ENCODE measurements at regions not wholly inside any gene's neighbourhood (a gene's known extent, or its start where the extent isn't known, plus 50 kb on each side); places are given as distances from the start of the nearest gene placed in this dataset.
"Not testable (repeated sequence)": the region's sequence is repeated elsewhere in the genome, so short reads cannot be mapped to it uniquely, and the experiment has no call there.

GRCh38 chr1:166485620-166486019, 318.8 kb upstream of the FAM78B start:
- Histone ChIP-seq H3K27ac (ENCODE audit: low read depth, low read length) (no peak overlapping the region), H3K4me3 (ENCODE audit: low read depth, low read length) (no peak overlapping the region), H3K27me3 (ENCODE audit: control insufficient read depth, insufficient read depth, low read length) (no peaks in the 10 kb centered on the region), H3K9me3 (ENCODE audit: control insufficient read depth, insufficient read depth, low read length) (0 out of 2 replicates have a peak, but pooled peaks cover 3% of the 10 kb centered on the region)
- TF ChIP-seq, protein P1, sequence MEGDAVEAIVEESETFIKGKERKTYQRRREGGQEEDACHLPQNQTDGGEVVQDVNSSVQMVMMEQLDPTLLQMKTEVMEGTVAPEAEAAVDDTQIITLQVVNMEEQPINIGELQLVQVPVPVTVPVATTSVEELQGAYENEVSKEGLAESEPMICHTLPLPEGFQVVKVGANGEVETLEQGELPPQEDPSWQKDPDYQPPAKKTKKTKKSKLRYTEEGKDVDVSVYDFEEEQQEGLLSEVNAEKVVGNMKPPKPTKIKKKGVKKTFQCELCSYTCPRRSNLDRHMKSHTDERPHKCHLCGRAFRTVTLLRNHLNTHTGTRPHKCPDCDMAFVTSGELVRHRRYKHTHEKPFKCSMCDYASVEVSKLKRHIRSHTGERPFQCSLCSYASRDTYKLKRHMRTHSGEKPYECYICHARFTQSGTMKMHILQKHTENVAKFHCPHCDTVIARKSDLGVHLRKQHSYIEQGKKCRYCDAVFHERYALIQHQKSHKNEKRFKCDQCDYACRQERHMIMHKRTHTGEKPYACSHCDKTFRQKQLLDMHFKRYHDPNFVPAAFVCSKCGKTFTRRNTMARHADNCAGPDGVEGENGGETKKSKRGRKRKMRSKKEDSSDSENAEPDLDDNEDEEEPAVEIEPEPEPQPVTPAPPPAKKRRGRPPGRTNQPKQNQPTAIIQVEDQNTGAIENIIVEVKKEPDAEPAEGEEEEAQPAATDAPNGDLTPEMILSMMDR (IDR thresholded peaks at IDR 0.05; ENCODE audit: low read depth, low read length) = no peak
- DNase-seq (ENCODE audit: low read depth, low spot score) = no peak
- ChIA-PET CTCF (interaction anchor here (1.1 kb wide), 1 partner anchor 557 kb away, joined by 3 read pairs; no protein-coding TSS in a partner anchor), POLR2A (no interaction called here)

- TF ChIP-seq, protein P1 (IDR thresholded peaks at IDR 0.05; ENCODE audit: low read depth, low read length) = no peak
- Histone ChIP-seq H3K27ac (ENCODE audit: low read depth, low read length) (no peak overlapping the region), H3K27me3 (ENCODE audit: control insufficient read depth, insufficient read depth, low read length) (no peaks in the 10 kb centered on the region), H3K4me3 (ENCODE audit: low read depth, low read length) (no peak overlapping the region), H3K9me3 (ENCODE audit: control insufficient read depth, insufficient read depth, low read length) (0 out of 2 replicates have a peak, but pooled peaks cover 3% of the 10 kb centered on the region)
- ChIA-PET CTCF (interaction anchor here (0.7 kb wide), 1 partner anchor 31 kb away, joined by 3 read pairs; no protein-coding TSS in a partner anchor), POLR2A (no interaction called here)
- DNase-seq (ENCODE audit: low read depth, low spot score) = no peak
Observed at GRCh38 chr1:166488327-166488726, 321.5 kb upstream of the FAM78B start.

GRCh38 chr1:166489356-166489669, 322.5 kb upstream of the FAM78B start:
- no peaks in the 10 kb centered on the region for H3K27me3 ChIP-seq (ENCODE audit: control insufficient read depth, insufficient read depth, low read length)
- ChIA-PET POLR2A (no interaction called here), CTCF (interaction anchor here (2.0 kb wide), 1 partner anchor 10 kb away, joined by 13 read pairs; no protein-coding TSS in a partner anchor)
- H3K9me3 ChIP-seq (ENCODE audit: control insufficient read depth, insufficient read depth, low read length) = 0 out of 2 replicates have a peak, but pooled peaks cover 3% of the 10 kb centered on the region
- no peak for DNase-seq (ENCODE audit: low read depth, low spot score)
- no peak overlapping the region for H3K4me3 ChIP-seq (ENCODE audit: low read depth, low read length)
- TF ChIP-seq, protein P1 (IDR thresholded peaks at IDR 0.05; ENCODE audit: low read depth, low read length) = no peak
- H3K27ac ChIP-seq (ENCODE audit: low read depth, low read length) = no peak overlapping the region

DNA sequence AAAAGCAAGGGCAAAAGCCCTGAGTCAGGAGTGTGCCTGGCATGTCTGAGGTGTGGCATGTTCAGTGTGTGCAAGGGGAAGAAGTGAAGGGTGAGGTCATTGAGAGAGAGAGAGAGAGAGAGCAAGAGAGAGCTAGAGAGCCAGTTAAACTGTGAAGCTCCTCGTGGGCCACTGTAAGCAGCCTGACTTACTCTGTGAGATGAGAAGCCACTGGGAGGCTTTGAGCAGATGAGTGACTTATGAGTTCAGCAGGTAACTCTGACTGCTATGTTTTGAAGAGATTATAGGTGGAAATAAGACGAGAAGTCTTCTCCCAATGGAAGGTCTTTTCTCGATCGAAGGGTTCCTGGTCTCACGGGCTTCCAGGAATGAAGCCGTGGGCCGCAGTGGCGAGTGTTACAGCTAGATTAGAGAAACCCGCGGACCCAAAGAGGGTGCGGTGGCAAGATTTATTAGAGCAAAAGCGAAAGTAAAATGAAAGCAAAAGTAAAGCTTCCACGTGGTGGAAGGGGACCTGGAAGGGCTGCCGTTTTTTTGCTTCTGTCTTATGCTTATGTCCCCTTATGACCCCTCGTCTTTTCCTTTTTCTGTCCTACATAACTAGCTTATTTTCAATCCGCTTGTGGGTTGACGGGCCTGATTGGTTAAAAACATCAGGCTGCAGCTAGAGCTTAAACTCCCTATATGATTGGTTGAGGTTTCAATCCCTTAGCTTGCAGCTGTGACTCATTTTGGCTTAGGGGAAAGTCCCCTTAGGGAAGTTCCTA, 323.1 kb upstream of the FAM78B start:
- ChIA-PET POLR2A (no interaction called here), CTCF (interaction anchor here (2.0 kb wide), 1 partner anchor 11 kb away, joined by 13 read pairs; no protein-coding TSS in a partner anchor)
- Histone ChIP-seq H3K4me3 (ENCODE audit: low read depth, low read length) (no peak overlapping the region), H3K27ac (ENCODE audit: low read depth, low read length) (no peak overlapping the region), H3K9me3 (ENCODE audit: control insufficient read depth, insufficient read depth, low read length) (0 out of 2 replicates have a peak, but pooled peaks cover 3% of the 10 kb centered on the region), H3K27me3 (ENCODE audit: control insufficient read depth, insufficient read depth, low read length) (no peaks in the 10 kb centered on the region)
- TF ChIP-seq, protein P1 (IDR thresholded peaks at IDR 0.05; ENCODE audit: low read depth, low read length) = no peak
- no peak for DNase-seq (ENCODE audit: low read depth, low spot score)

GRCh38 chr1:166490437-166490991, 323.7 kb upstream of the FAM78B start:
- no peak for DNase-seq (ENCODE audit: low read depth, low spot score)
- Histone ChIP-seq H3K9me3 (ENCODE audit: control insufficient read depth, insufficient read depth, low read length) (0 out of 2 replicates have a peak, but pooled peaks cover 3% of the 10 kb centered on the region), H3K4me3 (ENCODE audit: low read depth, low read length) (no peak overlapping the region), H3K27ac (ENCODE audit: low read depth, low read length) (no peak overlapping the region), H3K27me3 (ENCODE audit: control insufficient read depth, insufficient read depth, low read length) (no peaks in the 10 kb centered on the region)
- ChIA-PET POLR2A (no interaction called here), CTCF (interaction anchor here (2.0 kb wide), 1 partner anchor 11 kb away, joined by 13 read pairs; no protein-coding TSS in a partner anchor)
- TF ChIP-seq, protein P1 (IDR thresholded peaks at IDR 0.05; ENCODE audit: low read depth, low read length) = no peak

GRCh38 chr1:166493765-166494164, 327.0 kb upstream of the FAM78B start:
- H3K4me3 ChIP-seq (ENCODE audit: low read depth, low read length); DNase-seq (ENCODE audit: low read depth, low spot score); CTCF ChIA-PET; H3K9me3 ChIP-seq (ENCODE audit: control insufficient read depth, insufficient read depth, low read length); H3K27ac ChIP-seq (ENCODE audit: low read depth, low read length); H3K27me3 ChIP-seq (ENCODE audit: control insufficient read depth, insufficient read depth, low read length); POLR2A ChIA-PET: not testable (repeated sequence)

Data from AG04450 (cell line).